HCEC 1CT (cell line): ENCODE measurements at regions not wholly inside any gene's neighbourhood (a gene's known extent, or its start where the extent isn't known, plus 50 kb on each side); places are given as distances from the start of the nearest gene placed in this dataset.

ENCODE experiments used
- DNase-seq: peaks from one replicate; pipeline ENCODE4 v3.0.0-alpha.2; 2017

DNA sequence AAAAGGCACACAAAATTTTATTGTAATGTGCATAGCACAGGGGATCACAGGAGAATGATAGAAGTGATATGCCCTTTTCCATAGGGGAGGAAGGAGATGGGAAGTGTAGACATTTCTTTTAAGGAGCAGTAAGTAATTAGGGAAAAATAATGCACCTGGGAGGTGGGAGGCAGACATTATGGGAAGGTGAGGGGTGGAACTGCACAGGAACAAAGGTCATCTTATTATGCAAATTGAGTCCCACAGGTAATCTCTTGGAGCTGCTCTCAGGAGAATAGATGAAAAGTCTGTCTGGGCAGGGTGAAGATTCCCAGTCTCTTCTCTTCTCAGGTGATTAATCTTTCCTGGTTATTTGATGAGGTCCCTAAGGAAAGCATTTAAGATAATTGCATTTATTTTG, 331.5 kb downstream of the ENC1 start:
- DNase-seq: no peak

- no peak for DNase-seq
Observed at GRCh38 chr5:74306845-74307244, 333.7 kb downstream of the ENC1 start.

GRCh38 chr5:74304536-74304935, 336.0 kb downstream of the ENC1 start:
- no peak for DNase-seq

DNA sequence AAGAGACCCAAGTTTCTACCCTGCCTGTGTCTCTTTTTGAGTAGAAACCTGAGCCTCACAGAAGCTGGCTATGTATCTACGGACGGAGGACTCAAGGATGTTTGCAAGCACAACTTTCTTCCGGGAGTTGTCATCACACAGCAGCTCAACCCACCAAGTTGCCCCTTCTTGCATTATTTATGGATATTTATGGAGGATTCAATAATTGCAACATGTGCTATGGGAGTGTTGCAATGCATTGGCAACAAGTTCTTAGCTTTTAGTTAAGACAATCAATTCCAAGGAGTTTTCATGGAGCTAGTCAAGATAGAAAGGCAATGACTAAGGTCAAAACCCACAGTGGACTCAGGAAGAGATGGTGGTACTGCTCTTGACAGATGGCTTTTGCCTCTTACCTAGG, 336.9 kb downstream of the ENC1 start:
- no peak for DNase-seq

DNA sequence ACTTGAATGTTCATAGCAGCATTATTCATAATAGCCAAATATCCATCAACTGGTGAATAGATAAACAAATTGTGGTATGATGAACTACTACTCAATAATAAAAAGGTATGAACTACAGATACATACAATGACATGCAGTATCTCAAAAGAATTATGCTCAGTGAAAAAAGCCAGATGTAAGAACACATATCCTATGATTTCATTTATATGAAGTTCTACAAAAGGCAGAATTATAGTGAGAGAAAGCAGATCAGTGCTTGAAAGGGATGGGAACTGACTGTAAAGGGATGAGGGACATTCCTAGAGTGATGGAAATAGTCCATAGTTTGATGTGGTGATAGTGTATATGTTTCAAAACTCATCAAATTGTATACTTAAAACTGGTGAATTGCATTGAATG, 339.0 kb downstream of the ENC1 start:
- DNase-seq: no peak

GRCh38 chr5:74300808-74301389, 339.6 kb downstream of the ENC1 start:
- no peak for DNase-seq

DNA sequence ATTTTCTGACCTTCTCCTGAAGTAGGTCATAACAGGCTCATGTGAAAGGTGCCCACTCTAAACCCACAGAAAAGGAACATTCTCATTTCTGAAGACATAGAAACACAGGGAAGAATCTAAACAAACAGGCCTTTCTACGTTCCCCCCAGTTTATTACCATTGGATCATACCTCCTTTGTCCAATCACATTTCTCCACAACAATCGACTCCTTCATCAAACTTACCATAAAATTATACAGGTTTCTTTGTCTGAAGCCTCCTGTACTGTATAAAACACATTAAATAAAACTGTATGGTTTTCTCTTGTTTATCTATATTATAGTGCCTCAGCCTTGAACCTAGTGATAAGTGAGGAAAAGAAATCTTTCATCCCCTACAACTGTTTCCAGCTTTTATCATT, 340.7 kb downstream of the ENC1 start:
- no peak for DNase-seq

- no peak for DNase-seq
Observed at GRCh38 chr5:74296685-74297408, 343.7 kb downstream of the ENC1 start.

- no peak for DNase-seq
Observed at GRCh38 chr5:74295676-74296075, 344.9 kb downstream of the ENC1 start.

GRCh38 chr5:74295141-74295540, 345.4 kb downstream of the ENC1 start:
- DNase-seq: no peak

GRCh38 chr5:74294231-74294705, 346.3 kb downstream of the ENC1 start:
- DNase-seq: no peak

DNA sequence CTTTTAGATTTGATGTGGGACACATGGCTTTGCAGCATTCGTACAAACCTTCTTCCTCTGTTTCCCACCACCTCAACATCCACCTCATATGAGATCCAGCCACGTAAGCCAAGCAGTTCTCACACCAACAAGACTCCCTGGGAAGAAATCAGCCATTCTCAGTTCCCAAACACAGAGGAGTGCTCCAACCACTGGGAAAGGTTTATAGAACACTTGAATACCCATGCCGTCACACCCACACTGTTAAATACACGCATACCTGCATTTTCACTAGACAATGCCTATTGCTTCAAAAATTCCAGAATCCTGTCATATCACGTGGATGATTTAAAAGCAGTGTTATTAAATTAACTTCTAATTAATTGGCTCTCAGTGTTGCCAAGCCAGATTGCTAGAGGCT, 347.3 kb downstream of the ENC1 start:
- no peak for DNase-seq

GRCh38 chr5:74290634-74291241, 349.8 kb downstream of the ENC1 start:
- no peak for DNase-seq

DNA sequence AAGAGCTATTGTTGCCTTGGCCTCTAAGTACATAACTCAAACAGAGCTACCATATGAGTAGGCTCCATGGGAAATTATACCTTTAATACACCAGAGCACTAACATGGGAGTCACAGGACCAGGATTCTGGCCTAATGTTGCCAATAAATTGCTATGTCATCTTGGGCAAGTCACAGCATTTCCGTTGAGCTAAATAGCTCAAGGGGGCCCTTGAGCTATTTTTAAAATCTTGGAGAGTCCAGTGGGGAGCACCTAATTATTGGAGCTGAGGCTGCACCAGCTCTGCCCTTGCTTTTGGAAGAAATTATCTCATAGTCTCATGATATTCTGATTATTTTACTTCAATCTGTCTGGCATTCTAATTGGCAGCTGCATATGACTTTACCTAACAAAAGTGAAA, 350.8 kb downstream of the ENC1 start:
- DNase-seq: no peak

GRCh38 chr5:74289238-74289637, 351.3 kb downstream of the ENC1 start:
- DNase-seq: no peak

- no peak for DNase-seq
Observed at GRCh38 chr5:74288448-74289108, 351.9 kb downstream of the ENC1 start.

- DNase-seq: no peak
Observed at GRCh38 chr5:74288038-74288437, 352.5 kb downstream of the ENC1 start.

DNA sequence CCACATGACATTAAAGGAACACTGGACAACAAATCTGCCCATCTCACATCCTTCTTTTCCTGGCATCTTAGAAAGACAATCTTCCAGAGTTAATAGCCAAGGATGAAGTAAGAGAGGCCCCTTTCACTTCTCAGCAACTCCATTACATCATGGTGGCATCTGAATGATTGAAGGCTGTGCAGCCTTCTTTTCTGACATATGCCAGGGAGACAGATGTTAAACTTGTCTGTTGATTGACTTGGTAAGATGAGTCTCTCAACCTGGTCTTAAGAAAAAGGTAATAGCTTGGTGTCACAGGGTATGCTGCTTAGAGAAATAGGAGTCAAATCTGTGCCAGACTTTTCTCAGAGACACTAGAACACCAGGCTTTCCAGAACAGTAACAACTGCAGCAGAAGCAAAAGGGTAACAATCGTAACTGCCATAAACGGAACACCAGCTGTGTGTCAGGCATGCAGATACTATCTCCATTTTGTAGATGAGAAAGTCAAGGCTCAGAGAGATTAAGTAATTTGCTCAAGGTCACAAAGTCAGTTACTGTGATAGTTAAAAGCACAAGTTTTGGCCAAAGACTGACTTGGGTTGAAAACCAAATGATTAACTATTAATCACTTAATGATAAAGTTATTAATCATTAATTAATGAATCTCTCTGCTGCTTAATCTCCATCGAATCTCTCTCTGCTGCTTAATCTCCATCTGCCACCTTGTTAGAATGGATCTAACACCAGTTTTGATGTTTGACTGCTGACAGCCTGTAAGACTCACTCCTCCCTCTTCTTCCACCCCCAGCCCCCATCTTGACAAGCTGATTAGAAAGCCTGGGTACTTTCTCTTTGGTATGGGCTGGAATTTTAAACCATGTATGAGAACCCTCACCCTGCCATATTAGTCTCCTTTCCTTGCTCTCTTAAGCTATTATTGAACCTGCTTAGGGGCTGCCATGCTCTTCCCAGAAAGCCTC, 353.5 kb downstream of the ENC1 start:
- no peak for DNase-seq

DNA sequence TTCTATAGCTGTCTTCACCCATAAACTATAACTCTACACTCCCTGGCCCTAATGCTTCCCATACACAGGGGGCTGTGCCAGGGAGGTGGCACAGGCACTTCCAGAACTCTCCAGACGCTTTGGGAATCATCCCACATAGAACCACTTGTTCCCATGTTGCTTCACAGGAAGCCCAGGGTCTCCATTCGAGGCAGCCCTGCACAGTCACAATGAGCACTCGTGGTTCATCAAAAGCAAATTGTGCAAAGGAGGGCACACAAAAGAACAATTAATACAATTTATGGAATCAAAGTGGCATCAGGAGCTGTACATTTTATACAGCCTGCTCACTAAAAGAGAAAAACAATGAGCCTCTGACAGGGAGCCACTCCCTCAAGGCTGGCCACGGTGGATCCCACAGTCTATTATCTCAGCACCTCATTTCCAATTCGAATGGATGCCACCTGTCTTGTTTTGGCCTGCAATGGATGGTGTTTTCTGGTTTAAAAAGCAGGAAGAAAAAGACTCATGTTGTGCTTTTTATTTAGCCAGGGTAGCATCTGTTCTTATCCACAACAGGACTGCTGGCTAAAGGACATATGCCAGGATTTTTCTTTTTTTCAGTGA, 354.8 kb downstream of the ENC1 start:
- DNase-seq: no peak

DNA sequence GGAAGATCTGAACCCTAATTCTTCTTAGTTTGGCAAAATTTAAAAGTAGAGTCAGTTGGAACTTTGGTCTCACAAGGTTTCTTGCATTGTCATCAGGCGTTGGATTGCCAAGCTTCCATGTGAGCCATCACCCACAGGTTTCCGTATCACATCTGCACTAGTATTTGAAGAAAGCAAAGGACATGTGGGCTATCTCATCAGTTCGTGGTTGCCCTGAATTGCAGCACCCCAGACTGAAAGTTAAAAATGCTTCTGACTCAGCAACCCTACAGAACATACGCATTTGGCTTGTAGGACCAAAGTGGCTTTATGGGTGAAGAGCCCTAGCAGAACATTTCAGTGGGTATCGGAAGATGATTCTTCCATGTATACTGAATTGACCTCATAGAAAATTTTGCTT, 358.0 kb downstream of the ENC1 start:
- no peak for DNase-seq

- no peak for DNase-seq
Observed at GRCh38 chr5:74281166-74281565, 359.4 kb downstream of the ENC1 start.

DNA sequence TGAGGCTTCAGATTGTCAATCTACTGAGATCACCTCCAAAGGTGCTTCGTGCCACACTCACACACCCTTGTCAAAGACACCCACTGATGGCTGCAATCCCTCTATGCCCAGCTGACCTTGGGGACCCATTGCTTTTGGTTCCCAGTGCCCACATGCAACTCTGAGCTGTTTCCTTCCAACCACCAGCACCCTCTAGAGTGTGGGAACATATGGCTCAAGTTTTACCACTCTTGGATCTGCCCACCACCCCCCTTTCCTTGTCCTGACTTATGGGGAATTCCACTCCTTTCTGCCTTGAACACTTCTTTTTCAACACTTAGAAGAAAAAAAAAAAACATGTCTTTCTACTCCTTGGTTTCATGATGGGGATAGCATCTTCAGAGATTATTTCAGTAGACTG, 360.2 kb downstream of the ENC1 start:
- no peak for DNase-seq
